M059J (cell line): ENCODE measurements at regions not wholly inside any gene's neighbourhood (a gene's known extent, or its start where the extent isn't known, plus 50 kb on each side); places are given as distances from the start of the nearest gene placed in this dataset.
"Not testable (repeated sequence)": the region's sequence is repeated elsewhere in the genome, so short reads cannot be mapped to it uniquely, and the experiment has no call there.

Experiments used
- DNase-seq: peaks from one replicate; pipeline ENCODE4 v3.0.0-alpha.2; 2012; ENCODE audit warnings: low read depth

GRCh38 chr3:177842302-177842701 lies 645.0 kb upstream of the TBL1XR1 start:
- DNase-seq: no peak

- no peak for DNase-seq
These were observed 645.8 kb upstream of the TBL1XR1 start for GRCh38 chr3:177842743-177843734.

- DNase-seq: peak; percentile 39
These were observed 654.9 kb upstream of the TBL1XR1 start for GRCh38 chr3:177852001-177852807.

- no peak for DNase-seq
These were observed 657.7 kb upstream of the TBL1XR1 start for GRCh38 chr3:177855021-177855420.

GRCh38 chr3:177860184-177860583 lies 662.9 kb upstream of the TBL1XR1 start:
- DNase-seq: no peak

- no peak for DNase-seq
These were observed 665.7 kb upstream of the TBL1XR1 start for GRCh38 chr3:177862962-177863491.

- not testable (repeated sequence) for DNase-seq
These were observed 665.0 kb upstream of the KCNMB2 start for GRCh38 chr3:177871267-177871666.

GRCh38 chr3:177878192-177878591 lies 658.0 kb upstream of the KCNMB2 start:
- DNase-seq: no peak

- no peak for DNase-seq
These were observed 657.3 kb upstream of the KCNMB2 start for GRCh38 chr3:177878957-177879356.

GRCh38 chr3:177881351-177881750 lies 654.9 kb upstream of the KCNMB2 start:
- DNase-seq: no peak

GRCh38 chr3:177882124-177882648 lies 654.0 kb upstream of the KCNMB2 start:
- no peak for DNase-seq

- DNase-seq: no peak
These were observed 653.1 kb upstream of the KCNMB2 start for GRCh38 chr3:177883091-177883490.

- no peak for DNase-seq
These were observed 652.3 kb upstream of the KCNMB2 start for GRCh38 chr3:177883957-177884356.

- no peak for DNase-seq
These were observed 651.2 kb upstream of the KCNMB2 start for GRCh38 chr3:177885063-177885462.

- DNase-seq: no peak
These were observed 649.7 kb upstream of the KCNMB2 start for GRCh38 chr3:177886501-177886900.

- no peak for DNase-seq
These were observed 648.8 kb upstream of the KCNMB2 start for GRCh38 chr3:177887475-177887874.

GRCh38 chr3:177889161-177889560 lies 647.1 kb upstream of the KCNMB2 start:
- no peak for DNase-seq

GRCh38 chr3:177889652-177890358 lies 646.4 kb upstream of the KCNMB2 start:
- no peak for DNase-seq

- DNase-seq: no peak
These were observed 645.9 kb upstream of the KCNMB2 start for GRCh38 chr3:177890359-177890683.

- DNase-seq: not testable (repeated sequence)
These were observed 644.7 kb upstream of the KCNMB2 start for GRCh38 chr3:177891569-177891968.

- DNase-seq: peak; percentile 8
These were observed 642.9 kb upstream of the KCNMB2 start for GRCh38 chr3:177893331-177893730.
